ENCODE measurements at regions not wholly inside any gene's neighbourhood (a gene's known extent, or its start where the extent isn't known, plus 50 kb on each side); places are given as distances from the start of the nearest gene placed in this dataset.
"Not testable (repeated sequence)": the region's sequence is repeated elsewhere in the genome, so short reads cannot be mapped to it uniquely, and the experiment has no call there.

GRCh38 chr1:94362466-94363058, 55.6 kb upstream of the ABCD3 start:
- TF ChIP-seq Cebpa-rat (IDR thresholded peaks at IDR 0.05) = no peak
- H3K4me1 ChIP-seq = no peaks in the 10 kb centered on the region
- no peaks in the 10 kb centered on the region for H4K20me1 ChIP-seq
- no peaks in the 10 kb centered on the region for H3K36me3 ChIP-seq
- no peak overlapping the region for H3K4me2 ChIP-seq
- no peak overlapping the region for H3K27ac ChIP-seq
- no peak overlapping the region for H3K9ac ChIP-seq
- no peaks in the 10 kb centered on the region for H3K27me3 ChIP-seq
- H3K9me3 ChIP-seq = no peaks in the 10 kb centered on the region
- H3K4me3 ChIP-seq = no peak overlapping the region

GRCh38 chr1:94358630-94359599, 59.3 kb upstream of the ABCD3 start:
- Histone ChIP-seq H3K9ac (no peak overlapping the region), H3K9me3 (no peaks in the 10 kb centered on the region), H3K4me3 (no peak overlapping the region), H3K4me1 (no peaks in the 10 kb centered on the region), H4K20me1 (no peaks in the 10 kb centered on the region), H3K4me2 (no peak overlapping the region), H3K27me3 (no peaks in the 10 kb centered on the region), H3K27ac (no peak overlapping the region), H3K36me3 (no peaks in the 10 kb centered on the region)
- no peak for TF ChIP-seq Cebpa-rat (IDR thresholded peaks at IDR 0.05)

- H3K9ac ChIP-seq = no peak overlapping the region
- no peaks in the 10 kb centered on the region for H3K36me3 ChIP-seq
- no peaks in the 10 kb centered on the region for H4K20me1 ChIP-seq
- no peak for TF ChIP-seq Cebpa-rat (IDR thresholded peaks at IDR 0.05)
- H3K4me2 ChIP-seq = no peak overlapping the region
- no peaks in the 10 kb centered on the region for H3K27me3 ChIP-seq
- H3K4me1 ChIP-seq = no peaks in the 10 kb centered on the region
- no peaks in the 10 kb centered on the region for H3K9me3 ChIP-seq
- H3K4me3 ChIP-seq = no peak overlapping the region
- no peak overlapping the region for H3K27ac ChIP-seq
Measured at GRCh38 chr1:94357661-94358060, 60.5 kb upstream of the ABCD3 start.

GRCh38 chr1:94355485-94355980, 62.7 kb upstream of the ABCD3 start:
- H3K9me3 ChIP-seq = no peaks in the 10 kb centered on the region

DNA sequence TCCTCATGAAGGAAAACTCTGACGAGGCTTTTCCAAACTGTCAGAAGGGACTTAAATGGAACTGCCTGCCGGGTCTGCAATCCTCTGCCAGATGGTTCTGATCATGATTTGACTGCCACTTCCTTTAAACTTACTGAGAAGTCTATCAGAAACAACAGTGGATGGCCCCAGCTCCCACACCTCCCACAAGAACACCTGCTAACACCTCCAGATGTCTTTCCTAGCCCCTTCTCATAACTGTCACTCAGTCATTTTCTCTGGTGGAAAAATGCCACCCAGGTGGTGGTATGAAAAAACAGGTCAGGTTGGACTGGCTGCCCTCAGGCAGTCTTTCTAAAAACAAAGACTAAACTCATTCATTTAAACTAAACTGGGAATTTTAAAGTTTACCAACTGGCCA, 66.7 kb upstream of the ABCD3 start:
- H3K9ac ChIP-seq = no peak overlapping the region
- H4K20me1 ChIP-seq = no peaks in the 10 kb centered on the region
- no peaks in the 10 kb centered on the region for H3K9me3 ChIP-seq
- no peak overlapping the region for H3K4me2 ChIP-seq
- TF ChIP-seq Cebpa-rat (IDR thresholded peaks at IDR 0.05) = no peak
- H3K27ac ChIP-seq = no peak overlapping the region
- no peaks in the 10 kb centered on the region for H3K36me3 ChIP-seq
- no peaks in the 10 kb centered on the region for H3K27me3 ChIP-seq
- no peak overlapping the region for H3K4me3 ChIP-seq
- H3K4me1 ChIP-seq = no peaks in the 10 kb centered on the region

More at GRCh38 chr1:94355485-94355980, 62.7 kb upstream of the ABCD3 start:
- TF ChIP-seq Cebpa-rat (IDR thresholded peaks at IDR 0.05) = no peak
- Histone ChIP-seq H3K9ac (no peak overlapping the region), H4K20me1 (no peaks in the 10 kb centered on the region), H3K36me3 (no peaks in the 10 kb centered on the region), H3K4me3 (no peak overlapping the region), H3K4me1 (no peaks in the 10 kb centered on the region), H3K4me2 (no peak overlapping the region), H3K27me3 (no peaks in the 10 kb centered on the region), H3K27ac (no peak overlapping the region)

DNA sequence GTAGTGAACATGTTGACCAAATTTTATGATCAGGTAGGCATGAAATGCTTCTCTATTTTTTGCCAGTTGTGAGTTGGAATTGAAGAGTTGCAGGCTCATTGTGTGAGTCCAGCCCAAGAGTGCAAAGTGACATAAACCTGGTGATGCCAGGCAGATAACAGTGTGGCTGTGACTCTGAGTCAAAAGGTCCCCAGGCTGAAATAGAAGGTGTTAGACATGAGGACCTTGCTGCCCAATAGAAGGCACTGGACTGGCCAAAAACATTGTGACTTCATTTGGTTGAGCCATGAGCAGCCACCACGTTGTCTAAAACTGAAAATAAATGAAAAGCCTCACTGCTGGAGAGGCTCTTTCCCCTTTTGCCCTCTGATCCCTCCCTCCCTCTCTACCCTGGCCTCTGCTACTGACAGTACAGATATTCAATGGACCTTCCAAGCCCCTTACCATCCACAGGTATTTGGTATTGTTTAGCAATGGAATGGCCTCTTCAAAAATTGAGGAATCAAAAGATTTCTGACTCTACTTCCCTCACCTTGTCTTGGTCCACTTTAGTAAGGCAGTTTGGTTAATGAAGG, 67.8 kb upstream of the ABCD3 start:
- Histone ChIP-seq H3K9me3 (no peaks in the 10 kb centered on the region), H3K27me3 (no peaks in the 10 kb centered on the region), H3K36me3 (no peaks in the 10 kb centered on the region), H3K27ac (no peak overlapping the region), H3K9ac (no peak overlapping the region), H4K20me1 (no peaks in the 10 kb centered on the region), H3K4me3 (no peak overlapping the region), H3K4me2 (no peak overlapping the region), H3K4me1 (no peaks in the 10 kb centered on the region)
- TF ChIP-seq Cebpa-rat (IDR thresholded peaks at IDR 0.05) = no peak

DNA sequence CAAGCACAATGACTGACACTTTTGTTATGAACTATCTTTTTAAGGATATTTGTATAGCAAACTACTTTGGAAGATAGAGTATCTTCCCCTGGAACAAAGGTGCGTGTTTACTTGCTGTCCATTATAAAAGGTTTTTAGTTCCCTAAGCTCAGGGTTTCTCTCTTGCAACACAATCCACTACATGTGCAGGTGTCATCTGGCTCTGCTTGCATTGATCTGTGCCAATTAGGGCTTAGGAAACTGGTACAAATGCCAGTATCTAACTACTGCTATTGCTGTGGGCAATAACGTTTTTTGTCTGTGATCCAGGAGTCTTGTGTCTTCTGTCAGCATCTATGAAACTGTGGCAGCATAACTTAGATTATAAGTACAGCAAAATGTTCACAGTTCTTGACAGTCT, 68.3 kb upstream of the ABCD3 start:
- Histone ChIP-seq H3K4me3 (no peak overlapping the region), H3K9me3 (no peaks in the 10 kb centered on the region), H3K4me2 (no peak overlapping the region), H3K27ac (no peak overlapping the region), H3K27me3 (no peaks in the 10 kb centered on the region), H4K20me1 (no peaks in the 10 kb centered on the region), H3K9ac (no peak overlapping the region), H3K4me1 (no peaks in the 10 kb centered on the region), H3K36me3 (no peaks in the 10 kb centered on the region)
- TF ChIP-seq Cebpa-rat (IDR thresholded peaks at IDR 0.05) = no peak

DNA sequence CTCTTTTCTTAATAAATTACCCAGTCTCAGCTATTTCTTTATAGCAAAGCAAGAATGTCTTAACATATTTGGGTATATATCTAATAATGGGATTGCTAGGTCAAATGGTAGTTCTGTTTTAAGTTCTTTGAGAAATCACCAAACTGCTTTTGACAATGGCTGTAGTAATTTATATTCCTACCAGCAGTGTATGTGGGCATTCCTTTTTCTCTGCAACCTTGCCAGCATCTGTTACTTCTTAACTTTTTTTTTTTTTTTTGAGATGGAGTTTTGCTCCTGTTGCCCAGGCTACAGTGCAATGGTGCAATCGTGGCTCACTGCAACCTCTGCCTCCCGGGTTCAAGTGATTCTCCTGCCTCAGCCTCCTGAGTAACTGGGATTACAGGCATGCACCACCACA, 69.8 kb upstream of the ABCD3 start:
- not testable (repeated sequence) for H3K4me1 ChIP-seq, H3K4me2 ChIP-seq, H3K4me3 ChIP-seq, H3K9ac ChIP-seq, H3K27ac ChIP-seq, H3K9me3 ChIP-seq, H4K20me1 ChIP-seq, H3K36me3 ChIP-seq, H3K27me3 ChIP-seq

DNA sequence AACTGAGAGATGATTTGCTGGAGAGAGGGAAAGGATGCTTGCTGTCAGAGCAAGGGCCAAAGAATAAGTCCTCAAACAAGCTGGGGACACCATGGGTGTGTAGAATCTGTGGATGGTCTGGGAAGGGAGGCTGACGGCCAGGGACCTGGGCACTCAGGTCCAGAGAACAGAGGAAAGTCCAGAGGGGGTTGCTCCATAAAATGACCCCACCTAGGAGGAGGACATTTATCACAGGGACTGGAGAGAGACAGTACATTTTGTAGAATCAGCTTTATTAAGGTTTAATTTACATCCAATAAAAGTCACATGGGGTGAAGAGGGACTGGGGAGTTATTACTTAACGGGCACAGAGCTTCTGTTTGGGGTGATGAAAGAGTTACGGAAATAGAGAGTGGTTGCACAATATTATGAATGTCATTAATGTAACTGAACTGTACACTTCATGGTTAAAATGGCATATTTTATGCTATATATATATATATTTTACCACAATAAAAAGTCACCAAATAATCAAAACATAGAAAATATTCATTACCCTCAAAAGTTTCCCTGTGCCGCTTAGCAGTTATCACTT, 73.0 kb upstream of the ABCD3 start:
- Histone ChIP-seq H3K27me3 (no peaks in the 10 kb centered on the region), H3K4me3 (no peak overlapping the region), H3K27ac (no peak overlapping the region), H3K4me1 (no peaks in the 10 kb centered on the region), H3K4me2 (no peak overlapping the region), H4K20me1 (no peaks in the 10 kb centered on the region), H3K36me3 (no peaks in the 10 kb centered on the region), H3K9ac (no peak overlapping the region), H3K9me3 (no peaks in the 10 kb centered on the region)
- no peak for TF ChIP-seq Cebpa-rat (IDR thresholded peaks at IDR 0.05)

GRCh38 chr1:94342416-94342815, 75.8 kb upstream of the ABCD3 start:
- TF ChIP-seq Cebpa-rat (IDR thresholded peaks at IDR 0.05) = no peak
- Histone ChIP-seq H3K36me3 (no peaks in the 10 kb centered on the region), H3K27ac (no peak overlapping the region), H3K9ac (no peak overlapping the region), H3K4me1 (peaks cover 10% of the 10 kb centered on the region), H3K4me3 (no peak overlapping the region), H4K20me1 (no peaks in the 10 kb centered on the region), H3K9me3 (no peaks in the 10 kb centered on the region), H3K4me2 (no peak overlapping the region), H3K27me3 (no peaks in the 10 kb centered on the region)

All from BLaER1 (cell line).